AG09309 (cell line): ENCODE measurements at regions not wholly inside any gene's neighbourhood (a gene's known extent, or its start where the extent isn't known, plus 50 kb on each side); places are given as distances from the start of the nearest gene placed in this dataset.

ENCODE experiments used
- DNase-seq: peaks from one replicate; pipeline ENCODE4 v3.0.0-alpha.2; 2010; ENCODE audit warnings: low read depth
- H3K4me3 ChIP-seq: 2 replicates; pipeline ENCODE4 v1.5.1; 2011; ENCODE audit warnings: mild to moderate bottlenecking, low read depth, low read length, moderate library complexity; ENCODE audit not compliant: control insufficient read depth
- CTCF ChIP-seq: IDR thresholded peaks from 2 replicates; pipeline ENCODE4 v1.5.1; 2011; ENCODE audit warnings: mild to moderate bottlenecking, low read depth, low read length, inconsistent platforms; ENCODE audit not compliant: insufficient read depth, control insufficient read depth; ENCODE audit errors: missing control alignments

GRCh38 chr4:148749403-148749802 lies 307.2 kb upstream of the NR3C2 start:
- no peak for TF ChIP-seq CTCF
- no peak for DNase-seq
- no peak overlapping the region for H3K4me3 ChIP-seq

- DNase-seq = no peak
- no peak for TF ChIP-seq CTCF
- H3K4me3 ChIP-seq = no peak overlapping the region
These were observed 305.6 kb upstream of the NR3C2 start for GRCh38 chr4:148747721-148748268.

- DNase-seq = no peak
- H3K4me3 ChIP-seq = no peak overlapping the region
- no peak for TF ChIP-seq CTCF
These were observed 298.5 kb upstream of the NR3C2 start for GRCh38 chr4:148740701-148741100.

GRCh38 chr4:148737061-148737770 lies 295.0 kb upstream of the NR3C2 start:
- no peak for TF ChIP-seq CTCF
- H3K4me3 ChIP-seq = no peak overlapping the region
- no peak for DNase-seq

- DNase-seq = no peak
- no peak for TF ChIP-seq CTCF
- no peak overlapping the region for H3K4me3 ChIP-seq
These were observed 293.4 kb upstream of the NR3C2 start for GRCh38 chr4:148735432-148736155.

GRCh38 chr4:148730766-148731165 lies 288.6 kb upstream of the NR3C2 start:
- no peak for TF ChIP-seq CTCF

More at GRCh38 chr4:148730766-148731165, 288.6 kb upstream of the NR3C2 start:
- H3K4me3 ChIP-seq = no peak overlapping the region
- DNase-seq = no peak
